Central memory CD4-positive, alpha-beta T cell (primary cell): ENCODE measurements at regions not wholly inside any gene's neighbourhood (a gene's known extent, or its start where the extent isn't known, plus 50 kb on each side); places are given as distances from the start of the nearest gene placed in this dataset.

Experiments
- DNase-seq: peaks from one replicate; pipeline ENCODE4 v3.0.0; 2022

- no peak for DNase-seq
Measured at GRCh38 chr16:88292007-88292970, 90.5 kb upstream of the ZNF469 start.

- DNase-seq, result no peak
Measured at GRCh38 chr16:88293097-88293496, 89.7 kb upstream of the ZNF469 start.

GRCh38 chr16:88295671-88296436 is 86.9 kb upstream of the ZNF469 start:
- DNase-seq, result no peak

GRCh38 chr16:88296437-88297177 is 86.2 kb upstream of the ZNF469 start:
- DNase-seq, result no peak

- no peak for DNase-seq
Measured at GRCh38 chr16:88297178-88297720, 85.5 kb upstream of the ZNF469 start.

- no peak for DNase-seq
Measured at GRCh38 chr16:88298181-88298832, 84.5 kb upstream of the ZNF469 start.

- no peak for DNase-seq
Measured at GRCh38 chr16:88298833-88299745, 83.7 kb upstream of the ZNF469 start.

- no peak for DNase-seq
Measured at GRCh38 chr16:88299751-88300462, 82.9 kb upstream of the ZNF469 start.

GRCh38 chr16:88300463-88300835 is 82.3 kb upstream of the ZNF469 start:
- no peak for DNase-seq

- DNase-seq, result no peak
Measured at GRCh38 chr16:88301431-88301830, 81.3 kb upstream of the ZNF469 start.

GRCh38 chr16:88301886-88302285 is 80.9 kb upstream of the ZNF469 start:
- no peak for DNase-seq

GRCh38 chr16:88302666-88303065 is 80.1 kb upstream of the ZNF469 start:
- DNase-seq, result no peak

- DNase-seq, result no peak
Measured at GRCh38 chr16:88303405-88303804, 79.4 kb upstream of the ZNF469 start.

- no peak for DNase-seq
Measured at GRCh38 chr16:88303890-88304819, 78.6 kb upstream of the ZNF469 start.

- DNase-seq, result no peak
Measured at GRCh38 chr16:88305176-88305575, 77.6 kb upstream of the ZNF469 start.

- no peak for DNase-seq
Measured at GRCh38 chr16:88306411-88306810, 76.3 kb upstream of the ZNF469 start.

- DNase-seq, result no peak
Measured at GRCh38 chr16:88306860-88307545, 75.8 kb upstream of the ZNF469 start.

- no peak for DNase-seq
Measured at GRCh38 chr16:88308441-88309173, 74.2 kb upstream of the ZNF469 start.
